ENCODE measurements at regions not wholly inside any gene's neighbourhood (a gene's known extent, or its start where the extent isn't known, plus 50 kb on each side); places are given as distances from the start of the nearest gene placed in this dataset.

DNA sequence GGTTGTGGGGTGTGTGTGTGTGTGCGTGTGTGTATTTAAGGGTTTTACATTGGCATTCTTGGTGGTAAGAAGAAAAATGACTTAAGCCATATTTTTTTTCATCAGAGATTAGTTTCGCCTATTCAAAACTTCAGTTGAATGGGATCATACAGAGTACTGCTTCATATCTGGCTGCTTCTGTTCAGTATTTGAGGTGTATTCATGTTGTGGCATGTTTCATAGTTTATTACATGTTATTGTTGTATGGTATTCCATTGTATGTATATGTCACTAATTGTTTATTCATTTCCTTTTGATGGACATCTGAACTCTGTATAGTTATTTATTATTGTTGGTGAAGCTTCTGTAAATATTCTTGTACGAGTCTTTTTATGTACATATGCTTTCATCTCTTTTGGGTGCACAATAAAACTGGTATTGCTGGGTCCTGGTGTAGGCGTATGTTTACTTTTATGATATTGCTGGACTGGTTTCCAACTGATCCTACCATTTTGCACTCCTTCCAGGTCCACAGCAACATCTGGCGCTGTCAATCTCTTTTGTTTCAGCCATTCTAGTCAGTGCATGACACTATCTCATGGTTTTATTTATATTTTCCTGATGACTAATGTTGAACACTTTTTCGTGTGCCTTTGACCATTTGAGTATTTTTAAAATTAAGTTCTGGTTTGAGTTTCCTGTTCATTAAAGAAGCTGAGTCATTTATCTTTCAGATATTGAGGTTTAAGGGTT, 77.4 kb upstream of the MAF start:
- TF ChIP-seq, protein P1, sequence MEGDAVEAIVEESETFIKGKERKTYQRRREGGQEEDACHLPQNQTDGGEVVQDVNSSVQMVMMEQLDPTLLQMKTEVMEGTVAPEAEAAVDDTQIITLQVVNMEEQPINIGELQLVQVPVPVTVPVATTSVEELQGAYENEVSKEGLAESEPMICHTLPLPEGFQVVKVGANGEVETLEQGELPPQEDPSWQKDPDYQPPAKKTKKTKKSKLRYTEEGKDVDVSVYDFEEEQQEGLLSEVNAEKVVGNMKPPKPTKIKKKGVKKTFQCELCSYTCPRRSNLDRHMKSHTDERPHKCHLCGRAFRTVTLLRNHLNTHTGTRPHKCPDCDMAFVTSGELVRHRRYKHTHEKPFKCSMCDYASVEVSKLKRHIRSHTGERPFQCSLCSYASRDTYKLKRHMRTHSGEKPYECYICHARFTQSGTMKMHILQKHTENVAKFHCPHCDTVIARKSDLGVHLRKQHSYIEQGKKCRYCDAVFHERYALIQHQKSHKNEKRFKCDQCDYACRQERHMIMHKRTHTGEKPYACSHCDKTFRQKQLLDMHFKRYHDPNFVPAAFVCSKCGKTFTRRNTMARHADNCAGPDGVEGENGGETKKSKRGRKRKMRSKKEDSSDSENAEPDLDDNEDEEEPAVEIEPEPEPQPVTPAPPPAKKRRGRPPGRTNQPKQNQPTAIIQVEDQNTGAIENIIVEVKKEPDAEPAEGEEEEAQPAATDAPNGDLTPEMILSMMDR (IDR thresholded peaks at IDR 0.05; ENCODE audit: low read depth, low read length, poor library complexity, severe bottlenecking) = no peak
- TF ChIP-seq EZH2phosphoT487 (IDR thresholded peaks at IDR 0.05; ENCODE audit: borderline replicate concordance, low read length) = no peak

All from DOHH2 (cell line).